ENCODE measurements at regions not wholly inside any gene's neighbourhood (a gene's known extent, or its start where the extent isn't known, plus 50 kb on each side); places are given as distances from the start of the nearest gene placed in this dataset.

- intact Hi-C loops (cut with DNase I; ENCODE audit: low total_unique reads) = loop anchor here (1.0 kb wide), 1 partner anchor 821 kb away; no protein-coding TSS in a partner anchor
- DNase-seq = peak; percentile 28 to 37
- in situ Hi-C loops (cut with MboI; ENCODE audit: low sequenced_read_pairs in 4 of 4) = loop anchor here in 3 of 4 donors (10.0 kb wide), 1 partner anchor 824 kb away; no protein-coding TSS in a partner anchor
- peak; percentile 72 to 88 for ATAC-seq
- no peak overlapping the region for H3K27ac ChIP-seq
- H3K27me3 ChIP-seq = peaks cover 0 to 6% (median 2%) of the 10 kb centered on the region in 3 donors
- no peaks in the 10 kb centered on the region for H3K36me3 ChIP-seq
- no peak overlapping the region for H3K4me3 ChIP-seq
- no peaks in the 10 kb centered on the region for H3K4me1 ChIP-seq
- no peaks in the 10 kb centered on the region for H3K9me3 ChIP-seq
- TF ChIP-seq CTCF (IDR thresholded peaks at IDR 0.05 in 4 of 5, conservative IDR thresholded peaks at IDR 0.05 in 1 of 5) = peak; percentile 65 to 86 (median 74)
- TF ChIP-seq POLR2A (IDR thresholded peaks at IDR 0.05) = no peak
These were observed 97.7 kb upstream of the MVB12B start for GRCh38 chr9:126228781-126229444.

GRCh38 chr9:126229501-126229900, 97.1 kb upstream of the MVB12B start:
- ATAC-seq = no peak
- TF ChIP-seq CTCF (IDR thresholded peaks at IDR 0.05 in 4 of 5, conservative IDR thresholded peaks at IDR 0.05 in 1 of 5) (no peak), POLR2A (IDR thresholded peaks at IDR 0.05) (no peak)
- intact Hi-C loops (cut with DNase I; ENCODE audit: low total_unique reads) = loop anchor here (1.0 kb wide), 1 partner anchor 821 kb away; no protein-coding TSS in a partner anchor

GRCh38 chr9:126230692-126231091, 95.9 kb upstream of the MVB12B start:
- Histone ChIP-seq H3K27me3 (no peaks in the 10 kb centered on the region), H3K4me1 (no peaks in the 10 kb centered on the region), H3K36me3 (no peaks in the 10 kb centered on the region), H3K4me3 (no peak overlapping the region), H3K9me3 (no peaks in the 10 kb centered on the region), H3K27ac (no peak overlapping the region)
- in situ Hi-C loops (cut with MboI; ENCODE audit: low sequenced_read_pairs in 4 of 4) = loop anchor here in 1 of 4 donors (5.0 kb wide), 1 partner anchor 818 kb away; no protein-coding TSS in a partner anchor
- ATAC-seq = no peak
- no peak for DNase-seq
- TF ChIP-seq CTCF (IDR thresholded peaks at IDR 0.05 in 4 of 5, conservative IDR thresholded peaks at IDR 0.05 in 1 of 5) = no peak
- intact Hi-C loops (cut with DNase I; ENCODE audit: low total_unique reads) = no loop called here

More at GRCh38 chr9:126229501-126229900, 97.1 kb upstream of the MVB12B start:
- no peaks in the 10 kb centered on the region for H3K36me3 ChIP-seq
- H3K4me3 ChIP-seq = no peak overlapping the region
- no peaks in the 10 kb centered on the region for H3K4me1 ChIP-seq
- no peak overlapping the region for H3K27ac ChIP-seq
- DNase-seq = no peak
- no peaks in the 10 kb centered on the region for H3K9me3 ChIP-seq
- in situ Hi-C loops (cut with MboI; ENCODE audit: low sequenced_read_pairs in 4 of 4) = loop anchor here in 3 of 4 donors (10.0 kb wide), 1 partner anchor 825 kb away; no protein-coding TSS in a partner anchor
- H3K27me3 ChIP-seq = peaks cover 0 to 3% (median 2%) of the 10 kb centered on the region in 3 donors

GRCh38 chr9:126232461-126232860, 94.2 kb upstream of the MVB12B start:
- TF ChIP-seq POLR2A (IDR thresholded peaks at IDR 0.05) (no peak), CTCF (IDR thresholded peaks at IDR 0.05 in 4 of 5, conservative IDR thresholded peaks at IDR 0.05 in 1 of 5) (no peak)
- H3K27me3 ChIP-seq = no peaks in the 10 kb centered on the region
- no peak overlapping the region for H3K27ac ChIP-seq
- intact Hi-C loops (cut with DNase I; ENCODE audit: low total_unique reads) = no loop called here
- in situ Hi-C loops (cut with MboI; ENCODE audit: low sequenced_read_pairs in 4 of 4) = loop anchor here in 1 of 4 donors (5.0 kb wide), 1 partner anchor 820 kb away; no protein-coding TSS in a partner anchor
- DNase-seq = no peak
- no peaks in the 10 kb centered on the region for H3K4me1 ChIP-seq
- no peak overlapping the region for H3K4me3 ChIP-seq
- H3K9me3 ChIP-seq = no peaks in the 10 kb centered on the region
- ATAC-seq = no peak
- H3K36me3 ChIP-seq = no peaks in the 10 kb centered on the region

Measured in gastrocnemius medialis (tissue), 4 donors.